ENCODE measurements at regions not wholly inside any gene's neighbourhood (a gene's known extent, or its start where the extent isn't known, plus 50 kb on each side); places are given as distances from the start of the nearest gene placed in this dataset.

GRCh38 chr2:240288087-240288521 is 147.4 kb upstream of the GPC1 start:
- TF ChIP-seq CTCF (IDR thresholded peaks at IDR 0.05), result no peak
- TF ChIP-seq POLR2A (IDR thresholded peaks at IDR 0.05), result no peak
